WTC11 (cell line): ENCODE measurements at regions not wholly inside any gene's neighbourhood (a gene's known extent, or its start where the extent isn't known, plus 50 kb on each side); places are given as distances from the start of the nearest gene placed in this dataset.

Experiments used
- ELF4 ChIP-seq: sonication (generic); formaldehyde crosslinking; IDR thresholded peaks from 2 replicates; pipeline ENCODE4 v1.8.1; 2022; ENCODE audit warnings: low read depth, mild to moderate bottlenecking, moderate library complexity, missing genetic modification reagents
- ETV6 ChIP-seq: sonication (generic); formaldehyde crosslinking; IDR thresholded peaks from 2 replicates; pipeline ENCODE4 v1.8.1; 2022; ENCODE audit warnings: mild to moderate bottlenecking, missing genetic modification reagents
- TP53 ChIP-seq: sonication (generic); formaldehyde crosslinking; IDR thresholded peaks from 2 replicates; pipeline ENCODE4 v1.8.1; 2023; ENCODE audit warnings: mild to moderate bottlenecking, missing genetic modification reagents
- ZBTB21 ChIP-seq: sonication (generic); formaldehyde crosslinking; IDR thresholded peaks from 2 replicates; pipeline ENCODE4 v1.8.1; 2023; ENCODE audit warnings: mild to moderate bottlenecking, missing genetic modification reagents, borderline replicate concordance
- TF ChIP-seq, protein P1 (sequence below): sonication (generic); formaldehyde crosslinking; IDR thresholded peaks from 2 replicates; pipeline ENCODE4 v1.8.0; 2022; ENCODE audit warnings: missing genetic modification reagents
- TF ChIP-seq, protein P2 (sequence below): fragments of 200-600 bp; IDR thresholded peaks from 2 replicates; pipeline ENCODE4 v1.8.0; 2022; ENCODE audit warnings: antibody characterized with exemption

DNA sequence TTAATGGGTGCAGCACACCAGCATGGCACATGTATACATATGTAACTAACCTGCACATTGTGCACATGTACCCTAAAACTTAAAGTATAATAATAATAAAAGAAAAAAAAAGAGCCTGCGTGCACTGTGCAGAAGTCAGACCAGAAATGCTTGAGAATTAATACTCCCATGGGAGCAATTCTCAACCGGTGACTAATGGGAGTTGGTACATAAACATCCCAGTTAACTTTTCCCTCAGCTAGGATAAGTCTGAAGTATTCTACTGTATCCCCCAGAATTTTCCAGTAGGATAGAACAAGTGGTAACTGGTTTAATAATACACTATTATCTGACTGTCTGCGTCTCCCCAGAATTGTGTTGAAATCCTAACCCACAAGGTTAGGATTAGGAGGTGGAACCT is 113.6 kb upstream of the COL5A2 start:
- no peak for TF ChIP-seq TP53 (CRISPR knock-in tag)
- TF ChIP-seq, protein P1, sequence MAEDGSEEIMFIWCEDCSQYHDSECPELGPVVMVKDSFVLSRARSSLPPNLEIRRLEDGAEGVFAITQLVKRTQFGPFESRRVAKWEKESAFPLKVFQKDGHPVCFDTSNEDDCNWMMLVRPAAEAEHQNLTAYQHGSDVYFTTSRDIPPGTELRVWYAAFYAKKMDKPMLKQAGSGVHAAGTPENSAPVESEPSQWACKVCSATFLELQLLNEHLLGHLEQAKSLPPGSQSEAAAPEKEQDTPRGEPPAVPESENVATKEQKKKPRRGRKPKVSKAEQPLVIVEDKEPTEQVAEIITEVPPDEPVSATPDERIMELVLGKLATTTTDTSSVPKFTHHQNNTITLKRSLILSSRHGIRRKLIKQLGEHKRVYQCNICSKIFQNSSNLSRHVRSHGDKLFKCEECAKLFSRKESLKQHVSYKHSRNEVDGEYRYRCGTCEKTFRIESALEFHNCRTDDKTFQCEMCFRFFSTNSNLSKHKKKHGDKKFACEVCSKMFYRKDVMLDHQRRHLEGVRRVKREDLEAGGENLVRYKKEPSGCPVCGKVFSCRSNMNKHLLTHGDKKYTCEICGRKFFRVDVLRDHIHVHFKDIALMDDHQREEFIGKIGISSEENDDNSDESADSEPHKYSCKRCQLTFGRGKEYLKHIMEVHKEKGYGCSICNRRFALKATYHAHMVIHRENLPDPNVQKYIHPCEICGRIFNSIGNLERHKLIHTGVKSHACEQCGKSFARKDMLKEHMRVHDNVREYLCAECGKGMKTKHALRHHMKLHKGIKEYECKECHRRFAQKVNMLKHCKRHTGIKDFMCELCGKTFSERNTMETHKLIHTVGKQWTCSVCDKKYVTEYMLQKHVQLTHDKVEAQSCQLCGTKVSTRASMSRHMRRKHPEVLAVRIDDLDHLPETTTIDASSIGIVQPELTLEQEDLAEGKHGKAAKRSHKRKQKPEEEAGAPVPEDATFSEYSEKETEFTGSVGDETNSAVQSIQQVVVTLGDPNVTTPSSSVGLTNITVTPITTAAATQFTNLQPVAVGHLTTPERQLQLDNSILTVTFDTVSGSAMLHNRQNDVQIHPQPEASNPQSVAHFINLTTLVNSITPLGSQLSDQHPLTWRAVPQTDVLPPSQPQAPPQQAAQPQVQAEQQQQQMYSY (CRISPR knock-in tag), result no peak
- TF ChIP-seq, protein P2, sequence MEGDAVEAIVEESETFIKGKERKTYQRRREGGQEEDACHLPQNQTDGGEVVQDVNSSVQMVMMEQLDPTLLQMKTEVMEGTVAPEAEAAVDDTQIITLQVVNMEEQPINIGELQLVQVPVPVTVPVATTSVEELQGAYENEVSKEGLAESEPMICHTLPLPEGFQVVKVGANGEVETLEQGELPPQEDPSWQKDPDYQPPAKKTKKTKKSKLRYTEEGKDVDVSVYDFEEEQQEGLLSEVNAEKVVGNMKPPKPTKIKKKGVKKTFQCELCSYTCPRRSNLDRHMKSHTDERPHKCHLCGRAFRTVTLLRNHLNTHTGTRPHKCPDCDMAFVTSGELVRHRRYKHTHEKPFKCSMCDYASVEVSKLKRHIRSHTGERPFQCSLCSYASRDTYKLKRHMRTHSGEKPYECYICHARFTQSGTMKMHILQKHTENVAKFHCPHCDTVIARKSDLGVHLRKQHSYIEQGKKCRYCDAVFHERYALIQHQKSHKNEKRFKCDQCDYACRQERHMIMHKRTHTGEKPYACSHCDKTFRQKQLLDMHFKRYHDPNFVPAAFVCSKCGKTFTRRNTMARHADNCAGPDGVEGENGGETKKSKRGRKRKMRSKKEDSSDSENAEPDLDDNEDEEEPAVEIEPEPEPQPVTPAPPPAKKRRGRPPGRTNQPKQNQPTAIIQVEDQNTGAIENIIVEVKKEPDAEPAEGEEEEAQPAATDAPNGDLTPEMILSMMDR, result no peak
- TF ChIP-seq ZBTB21, result no peak
- no peak for TF ChIP-seq ETV6 (CRISPR knock-in tag)
- TF ChIP-seq ELF4 (CRISPR knock-in tag), result no peak
